ENCODE measurements at regions not wholly inside any gene's neighbourhood (a gene's known extent, or its start where the extent isn't known, plus 50 kb on each side); places are given as distances from the start of the nearest gene placed in this dataset.

- no peak overlapping the region for H3K27ac ChIP-seq (ENCODE audit: low read depth, low read length, poor library complexity, severe bottlenecking)
- H3K36me3 ChIP-seq (ENCODE audit: insufficient read depth, low read length, poor library complexity, severe bottlenecking): no peaks in the 10 kb centered on the region
- H3K27me3 ChIP-seq (replicated peaks; ENCODE audit: insufficient read depth, low read depth, low read length, poor library complexity): no peaks in the 10 kb centered on the region
- intact Hi-C loops (cut with micrococcal nuclease; ENCODE audit: unreplicated experiment): no loop called here
- no peak for DNase-seq (ENCODE audit: low spot score)
- H3K4me1 ChIP-seq (ENCODE audit: insufficient read depth, low read length, poor library complexity, severe bottlenecking): no peaks in the 10 kb centered on the region
- H3K4me3 ChIP-seq (ENCODE audit: low read depth, low read length, poor library complexity, severe bottlenecking): no peak overlapping the region
- H3K9me3 ChIP-seq (ENCODE audit: low read depth, low read length, poor library complexity, severe bottlenecking): no peaks in the 10 kb centered on the region
- TF ChIP-seq CTCF (conservative IDR thresholded peaks at IDR 0.05; ENCODE audit: low read depth, low read length) (no peak), EZH2 (IDR thresholded peaks at IDR 0.05; ENCODE audit: borderline replicate concordance, low read depth, low read length, poor library complexity, severe bottlenecking) (no peak)
- no TSS peak for BruUV-seq (replicated peaks)
- ChIA-PET CTCF (no interaction called here), POLR2A (ENCODE audit: low non-redundant PET) (no interaction called here)
These were observed 472.8 kb downstream of the LIG4 start for GRCh38 chr13:107742544-107742943.

GRCh38 chr13:107738004-107738403, 477.3 kb downstream of the LIG4 start:
- POLR2A ChIA-PET (ENCODE audit: low non-redundant PET): no interaction called here
- BruUV-seq (replicated peaks): no TSS peak
- CTCF ChIA-PET: no interaction called here
- H3K9me3 ChIP-seq (ENCODE audit: low read depth, low read length, poor library complexity, severe bottlenecking): no peaks in the 10 kb centered on the region
- no peak for DNase-seq (ENCODE audit: low spot score)
- no peak for TF ChIP-seq CTCF (conservative IDR thresholded peaks at IDR 0.05; ENCODE audit: low read depth, low read length)
- TF ChIP-seq EZH2 (IDR thresholded peaks at IDR 0.05; ENCODE audit: borderline replicate concordance, low read depth, low read length, poor library complexity, severe bottlenecking): no peak
- H3K36me3 ChIP-seq (ENCODE audit: insufficient read depth, low read length, poor library complexity, severe bottlenecking): no peaks in the 10 kb centered on the region
- H3K27me3 ChIP-seq (replicated peaks; ENCODE audit: insufficient read depth, low read depth, low read length, poor library complexity): no peaks in the 10 kb centered on the region
- intact Hi-C loops (cut with micrococcal nuclease; ENCODE audit: unreplicated experiment): no loop called here
- H3K4me1 ChIP-seq (ENCODE audit: insufficient read depth, low read length, poor library complexity, severe bottlenecking): no peaks in the 10 kb centered on the region
- H3K4me3 ChIP-seq (ENCODE audit: low read depth, low read length, poor library complexity, severe bottlenecking): no peak overlapping the region
- H3K27ac ChIP-seq (ENCODE audit: low read depth, low read length, poor library complexity, severe bottlenecking): no peak overlapping the region

- Histone ChIP-seq H3K4me1 (ENCODE audit: insufficient read depth, low read length, poor library complexity, severe bottlenecking) (no peaks in the 10 kb centered on the region), H3K27ac (ENCODE audit: low read depth, low read length, poor library complexity, severe bottlenecking) (no peak overlapping the region), H3K36me3 (ENCODE audit: insufficient read depth, low read length, poor library complexity, severe bottlenecking) (no peaks in the 10 kb centered on the region), H3K9me3 (ENCODE audit: low read depth, low read length, poor library complexity, severe bottlenecking) (no peaks in the 10 kb centered on the region), H3K4me3 (ENCODE audit: low read depth, low read length, poor library complexity, severe bottlenecking) (no peak overlapping the region), H3K27me3 (replicated peaks; ENCODE audit: insufficient read depth, low read depth, low read length, poor library complexity) (no peaks in the 10 kb centered on the region)
- intact Hi-C loops (cut with micrococcal nuclease; ENCODE audit: unreplicated experiment): no loop called here
- TF ChIP-seq CTCF (conservative IDR thresholded peaks at IDR 0.05; ENCODE audit: low read depth, low read length) (no peak), EZH2 (IDR thresholded peaks at IDR 0.05; ENCODE audit: borderline replicate concordance, low read depth, low read length, poor library complexity, severe bottlenecking) (no peak)
- ChIA-PET POLR2A (ENCODE audit: low non-redundant PET) (no interaction called here), CTCF (no interaction called here)
- no peak for DNase-seq (ENCODE audit: low spot score)
- BruUV-seq (replicated peaks): no TSS peak
These were observed 478.6 kb downstream of the LIG4 start for GRCh38 chr13:107736731-107737130.

Measured in A673 (cell line).